Natural killer cell (primary cell): ENCODE measurements at regions not wholly inside any gene's neighbourhood (a gene's known extent, or its start where the extent isn't known, plus 50 kb on each side); places are given as distances from the start of the nearest gene placed in this dataset.

ENCODE experiments used
- ATAC-seq, 3 donors: fragments of 150-1000 bp in 2 of 3; fragments of 200-7000 bp in 1 of 3; cut with Tn5 transposase; 1 replicate in 1 of 3; 2 replicates in 2 of 3; pipeline ENCODE4 v1.10.0; 2021; ENCODE audit warnings: mild to moderate bottlenecking in 2 of 3, moderate library complexity in 2 of 3
- DNase-seq, 2 donors: peaks; one replicate each; pipeline versions ENCODE4 v3.0.0 to v3.0.0-alpha.2; 2013 to 2021; ENCODE audit warnings: mixed read lengths in 1 of 2
- H3K27ac ChIP-seq: one replicate; pipeline ENCODE4 v1.5.1; 2013; ENCODE audit warnings: mild to moderate bottlenecking, low read length
- H3K27me3 ChIP-seq: one replicate; pipeline ENCODE4 v1.6.1; 2013; ENCODE audit warnings: low read length; ENCODE audit not compliant: control insufficient read depth, insufficient read depth
- H3K36me3 ChIP-seq: one replicate; pipeline ENCODE4 v1.6.1; 2013; ENCODE audit warnings: low read length; ENCODE audit not compliant: control insufficient read depth, insufficient read depth
- H3K4me1 ChIP-seq: one replicate; pipeline ENCODE4 v1.6.1; 2013; ENCODE audit warnings: low read length; ENCODE audit not compliant: control insufficient read depth, insufficient read depth
- H3K4me3 ChIP-seq: one replicate; pipeline ENCODE4 v1.5.1; 2013; ENCODE audit warnings: low read length
- H3K9me3 ChIP-seq: one replicate; pipeline ENCODE4 v1.6.1; 2013; ENCODE audit warnings: low read length; ENCODE audit not compliant: control insufficient read depth, insufficient read depth
- H3K27ac Mint-ChIP-seq, 2 donors: one replicate each; pipeline ENCODE4 v1.8.0; 2022; ENCODE audit warnings: mild to moderate bottlenecking in 2 of 2, mixed read lengths in 2 of 2, moderate library complexity in 1 of 2
- H3K27me3 Mint-ChIP-seq, 2 donors: one replicate each; pipeline ENCODE4 v1.8.0; 2022; ENCODE audit warnings: low read depth in 2 of 2, mixed read lengths in 2 of 2
- H3K36me3 Mint-ChIP-seq: one replicate; pipeline ENCODE4 v1.8.0; 2022; ENCODE audit warnings: mixed read lengths
- H3K4me1 Mint-ChIP-seq, 2 donors: one replicate each; pipeline ENCODE4 v1.8.0; 2022; ENCODE audit warnings: mixed read lengths in 2 of 2
- H3K4me3 Mint-ChIP-seq: one replicate; pipeline ENCODE4 v1.8.0; 2022; ENCODE audit warnings: mild to moderate bottlenecking, moderate library complexity, mixed read lengths
- H3K9me3 Mint-ChIP-seq, 2 donors: one replicate each; pipeline ENCODE4 v1.8.0; 2022; ENCODE audit warnings: mixed read lengths in 2 of 2
- WGBS: methylation state at CpG from one replicate; pipeline ENCODE4 v1.1.7; 2013; ENCODE audit warnings: missing lambda C conversion rate; ENCODE audit not compliant: insufficient coverage; 5-methylcytosine and 5-hydroxymethylcytosine counted together
- intact Hi-C: fragments of 100-400 bp; cut with micrococcal nuclease; formaldehyde crosslinking; loops from one replicate; pipeline ENCODE4 v1.14.2; 2022
- TF ChIP-seq, protein P1 (sequence below): fragments of 200-600 bp; IDR thresholded peaks from one replicate; pipeline ENCODE4 v1.8.0; 2022; ENCODE audit warnings: antibody characterized with exemption

DNA sequence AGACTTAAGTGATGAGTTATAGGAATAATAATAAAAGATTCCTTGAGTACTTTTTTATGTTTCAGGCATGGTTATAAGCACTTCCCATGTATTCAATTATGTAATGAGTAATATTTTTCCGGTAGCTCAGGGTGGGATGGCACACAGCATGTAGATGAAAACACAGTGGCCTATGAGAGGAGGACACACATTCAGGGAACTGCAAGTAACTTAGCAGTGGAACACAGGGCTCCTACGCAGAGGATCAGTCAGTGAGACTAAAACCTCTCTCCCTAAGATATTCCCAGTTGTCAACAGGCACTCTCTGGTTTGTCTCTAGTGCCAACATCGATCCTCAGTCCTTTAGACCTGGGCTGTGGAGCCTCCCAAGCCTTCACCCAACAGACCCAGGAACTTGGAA lies 219.4 kb downstream of the DIO2 start:
- peaks cover 12 to 17% of the 10 kb centered on the region in 2 donors for H3K9me3 Mint-ChIP-seq
- Histone ChIP-seq H3K36me3 (no peaks in the 10 kb centered on the region), H3K4me1 (no peaks in the 10 kb centered on the region), H3K9me3 (no peaks in the 10 kb centered on the region), H3K4me3 (no peak overlapping the region), H3K27me3 (no peaks in the 10 kb centered on the region), H3K27ac (no peak overlapping the region)
- no peak for DNase-seq
- 82% methylated on average over 3 of the region's 3 CpGs for WGBS
- H3K4me1 Mint-ChIP-seq: no peaks in the 10 kb centered on the region
- no peak overlapping the region for H3K27ac Mint-ChIP-seq
- TF ChIP-seq, protein P1, sequence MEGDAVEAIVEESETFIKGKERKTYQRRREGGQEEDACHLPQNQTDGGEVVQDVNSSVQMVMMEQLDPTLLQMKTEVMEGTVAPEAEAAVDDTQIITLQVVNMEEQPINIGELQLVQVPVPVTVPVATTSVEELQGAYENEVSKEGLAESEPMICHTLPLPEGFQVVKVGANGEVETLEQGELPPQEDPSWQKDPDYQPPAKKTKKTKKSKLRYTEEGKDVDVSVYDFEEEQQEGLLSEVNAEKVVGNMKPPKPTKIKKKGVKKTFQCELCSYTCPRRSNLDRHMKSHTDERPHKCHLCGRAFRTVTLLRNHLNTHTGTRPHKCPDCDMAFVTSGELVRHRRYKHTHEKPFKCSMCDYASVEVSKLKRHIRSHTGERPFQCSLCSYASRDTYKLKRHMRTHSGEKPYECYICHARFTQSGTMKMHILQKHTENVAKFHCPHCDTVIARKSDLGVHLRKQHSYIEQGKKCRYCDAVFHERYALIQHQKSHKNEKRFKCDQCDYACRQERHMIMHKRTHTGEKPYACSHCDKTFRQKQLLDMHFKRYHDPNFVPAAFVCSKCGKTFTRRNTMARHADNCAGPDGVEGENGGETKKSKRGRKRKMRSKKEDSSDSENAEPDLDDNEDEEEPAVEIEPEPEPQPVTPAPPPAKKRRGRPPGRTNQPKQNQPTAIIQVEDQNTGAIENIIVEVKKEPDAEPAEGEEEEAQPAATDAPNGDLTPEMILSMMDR: no peak
- H3K27me3 Mint-ChIP-seq: no peaks in the 10 kb centered on the region
- peaks cover 7% of the 10 kb centered on the region for H3K36me3 Mint-ChIP-seq
- ATAC-seq: no peak
- intact Hi-C loops: no loop called here
- no peak overlapping the region for H3K4me3 Mint-ChIP-seq

DNA sequence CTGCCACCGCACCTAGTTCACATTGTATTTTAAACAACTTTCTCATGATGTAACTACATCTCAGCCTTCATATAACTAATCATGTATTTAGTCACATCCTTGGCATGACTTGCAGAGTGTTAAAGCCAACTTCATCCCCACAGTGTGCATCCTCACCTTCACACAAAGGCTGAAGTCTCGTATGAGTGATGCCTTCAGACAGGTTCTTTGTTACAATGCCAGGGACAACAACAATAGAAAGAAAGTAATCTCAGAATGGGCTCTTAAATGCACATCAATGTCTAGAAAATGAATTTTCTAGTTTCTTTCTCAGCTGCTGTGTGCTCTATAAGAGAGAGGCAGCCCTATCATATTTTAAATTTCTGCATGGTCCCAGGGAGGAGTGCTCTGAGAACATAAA lies 221.3 kb downstream of the DIO2 start:
- no peaks in the 10 kb centered on the region for H3K4me1 Mint-ChIP-seq
- WGBS: 77% methylated on average over 2 of the region's 2 CpGs
- intact Hi-C loops: no loop called here
- Histone ChIP-seq H3K27me3 (no peaks in the 10 kb centered on the region), H3K4me3 (no peak overlapping the region), H3K36me3 (no peaks in the 10 kb centered on the region), H3K27ac (no peak overlapping the region), H3K4me1 (no peaks in the 10 kb centered on the region), H3K9me3 (no peaks in the 10 kb centered on the region)
- H3K9me3 Mint-ChIP-seq: peaks cover 9 to 16% of the 10 kb centered on the region in 2 donors
- ATAC-seq (no peak), DNase-seq (no peak)
- H3K27me3 Mint-ChIP-seq: no peaks in the 10 kb centered on the region
- TF ChIP-seq, protein P1: no peak
- no peak overlapping the region for H3K27ac Mint-ChIP-seq
- peaks cover 7% of the 10 kb centered on the region for H3K36me3 Mint-ChIP-seq
- H3K4me3 Mint-ChIP-seq: no peak overlapping the region

DNA sequence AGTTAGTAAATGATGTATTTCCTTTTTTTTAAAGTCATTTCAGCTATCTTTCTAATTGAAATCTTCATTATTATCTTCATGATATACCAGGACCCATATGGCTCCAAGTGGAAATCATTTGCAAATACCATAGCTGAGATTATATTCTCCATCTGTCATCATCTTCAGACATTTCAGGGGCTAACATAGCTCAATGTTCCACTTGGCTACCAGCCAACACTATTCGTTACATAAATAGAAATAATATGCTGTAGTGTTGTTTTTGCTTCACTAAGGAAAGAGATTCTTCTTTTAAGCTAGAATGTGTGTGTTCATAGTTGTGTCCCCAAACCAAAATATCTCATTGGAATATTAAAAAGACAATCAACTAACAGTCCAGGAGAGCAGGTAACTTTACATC lies 225.1 kb downstream of the DIO2 start:
- H3K9me3 ChIP-seq: no peaks in the 10 kb centered on the region
- no peak overlapping the region for H3K4me3 ChIP-seq
- no CpG with 5 or more reads among the region's 1 CpG for WGBS
- no peak overlapping the region for H3K4me3 Mint-ChIP-seq
- intact Hi-C loops: no loop called here
- H3K36me3 Mint-ChIP-seq: peaks cover 7% of the 10 kb centered on the region
- ATAC-seq (no peak), DNase-seq (no peak)
- no peaks in the 10 kb centered on the region for H3K4me1 ChIP-seq
- no peaks in the 10 kb centered on the region for H3K27me3 ChIP-seq
- H3K4me1 Mint-ChIP-seq: no peaks in the 10 kb centered on the region
- TF ChIP-seq, protein P1: no peak
- no peaks in the 10 kb centered on the region for H3K27me3 Mint-ChIP-seq
- H3K9me3 Mint-ChIP-seq: peaks cover 11 to 16% of the 10 kb centered on the region in 2 donors
- H3K27ac Mint-ChIP-seq: no peak overlapping the region
- H3K27ac ChIP-seq: no peak overlapping the region
- no peaks in the 10 kb centered on the region for H3K36me3 ChIP-seq

DNA sequence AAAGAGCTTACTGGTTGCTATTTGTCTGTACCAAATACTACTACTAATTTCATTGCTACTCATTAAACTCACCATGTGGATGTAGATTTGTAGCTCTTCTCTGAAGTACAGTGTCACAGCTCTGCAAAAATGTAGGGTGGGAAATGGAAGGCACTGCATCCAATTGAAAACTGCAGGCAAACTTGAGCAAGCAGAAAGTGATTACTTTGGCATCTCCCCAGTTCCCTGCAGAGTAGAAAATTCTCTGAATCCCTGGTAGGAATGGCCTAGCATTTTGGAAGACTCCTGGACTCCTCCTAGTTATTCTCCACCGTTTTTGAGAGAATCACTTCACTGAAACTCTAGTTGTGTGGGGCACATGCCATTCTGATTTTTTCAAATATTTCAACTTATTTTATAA lies 239.1 kb downstream of the DIO2 start:
- H3K27me3 ChIP-seq: no peaks in the 10 kb centered on the region
- Mint-ChIP-seq H3K36me3 (no peaks in the 10 kb centered on the region), H3K4me1 (no peaks in the 10 kb centered on the region), H3K27me3 (no peaks in the 10 kb centered on the region), H3K9me3 (peaks cover 14 to 19% of the 10 kb centered on the region in 2 donors), H3K27ac (no peak overlapping the region), H3K4me3 (no peak overlapping the region)
- DNase-seq (no peak), ATAC-seq (no peak)
- TF ChIP-seq, protein P1: no peak
- intact Hi-C loops: no loop called here
- H3K36me3 ChIP-seq: no peaks in the 10 kb centered on the region
- no peak overlapping the region for H3K4me3 ChIP-seq
- no peak overlapping the region for H3K27ac ChIP-seq
- no peaks in the 10 kb centered on the region for H3K4me1 ChIP-seq
- peaks cover 2% of the 10 kb centered on the region for H3K9me3 ChIP-seq
- WGBS: 67% methylated on average over 1 of the region's 1 CpG
